SHP77 treated with DMSO at 0.1 percent for 48 hours (cell line): ENCODE measurements at regions not wholly inside any gene's neighbourhood (a gene's known extent, or its start where the extent isn't known, plus 50 kb on each side); places are given as distances from the start of the nearest gene placed in this dataset.
"Not testable (repeated sequence)": the region's sequence is repeated elsewhere in the genome, so short reads cannot be mapped to it uniquely, and the experiment has no call there.

Experiments used
- DNase-seq: peaks from one replicate; lab custom pipeline; 2025; lab: John Stamatoyannopoulos, UW

GRCh38 chrX:121172703-121173102 is 125.3 kb downstream of the GLUD2 start:
- DNase-seq = no peak

DNA sequence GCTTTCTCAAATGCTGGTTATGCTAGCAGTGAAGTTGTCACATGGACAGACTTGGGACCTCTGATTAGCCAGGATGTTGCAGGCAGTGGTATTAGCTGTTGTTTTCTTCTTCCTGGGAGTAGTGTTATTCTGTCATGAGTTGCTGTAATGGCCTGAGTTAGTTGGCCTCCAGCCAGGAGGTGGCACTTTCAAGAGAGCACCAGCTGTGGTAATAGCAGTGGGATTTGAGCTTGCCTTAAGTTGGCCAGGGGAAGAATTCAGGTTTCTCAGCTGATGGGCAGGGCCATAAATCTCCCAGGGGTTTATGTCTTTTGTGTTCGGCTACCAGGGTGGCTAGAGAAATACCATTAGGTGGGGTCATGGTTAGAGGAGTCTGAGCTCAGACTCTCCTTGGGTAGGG is 132.6 kb downstream of the GLUD2 start:
- no peak for DNase-seq

DNA sequence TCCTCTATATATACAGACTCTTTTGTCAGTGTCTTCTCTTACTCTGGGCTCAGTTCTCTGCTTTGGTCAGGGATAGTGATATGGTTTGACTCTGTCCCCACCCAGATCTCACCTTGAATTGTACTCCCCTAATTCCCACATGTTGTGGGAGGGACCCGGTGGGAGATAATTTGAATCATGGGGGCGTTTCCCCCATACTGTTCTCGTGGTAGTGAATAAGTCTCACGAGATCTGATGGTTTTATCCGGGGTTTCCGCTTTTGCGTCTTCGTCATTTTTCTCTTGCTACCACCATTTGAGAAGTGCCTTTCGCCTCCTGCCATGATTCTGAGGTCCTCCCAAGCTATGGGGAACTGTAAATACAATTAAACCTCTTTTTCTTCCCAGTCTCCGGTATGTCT is 144.4 kb downstream of the GLUD2 start:
- no peak for DNase-seq

GRCh38 chrX:121195719-121196118 is 148.3 kb downstream of the GLUD2 start:
- DNase-seq = no peak

DNA sequence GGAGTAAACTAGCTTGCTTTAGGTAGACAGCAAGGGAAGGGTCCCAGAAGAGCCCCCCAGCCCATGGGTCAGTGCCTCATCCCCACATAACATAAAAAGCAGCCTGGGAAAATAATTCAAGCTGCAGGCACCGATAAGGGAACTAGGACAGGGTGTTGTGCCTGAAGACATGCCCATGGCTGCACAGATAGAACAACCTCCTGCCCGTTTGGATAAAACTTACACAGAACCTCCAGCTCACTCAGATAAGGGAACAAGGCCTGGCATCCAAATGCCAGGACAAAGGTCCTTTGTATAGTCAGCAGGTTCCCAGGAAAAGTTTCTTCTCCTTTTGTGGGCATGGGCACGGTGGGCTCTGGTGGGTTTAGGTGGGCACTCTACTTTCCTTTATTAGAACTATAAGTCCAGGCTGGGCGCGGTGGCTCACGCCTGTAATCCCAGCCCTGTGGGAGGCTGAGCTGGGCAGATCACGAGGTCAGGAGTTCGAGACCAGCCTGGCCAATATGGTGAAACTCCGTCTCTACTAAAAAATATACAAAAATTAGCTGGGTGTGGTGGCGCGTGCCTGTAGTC is 149.5 kb downstream of the GLUD2 start:
- not testable (repeated sequence) for DNase-seq

DNA sequence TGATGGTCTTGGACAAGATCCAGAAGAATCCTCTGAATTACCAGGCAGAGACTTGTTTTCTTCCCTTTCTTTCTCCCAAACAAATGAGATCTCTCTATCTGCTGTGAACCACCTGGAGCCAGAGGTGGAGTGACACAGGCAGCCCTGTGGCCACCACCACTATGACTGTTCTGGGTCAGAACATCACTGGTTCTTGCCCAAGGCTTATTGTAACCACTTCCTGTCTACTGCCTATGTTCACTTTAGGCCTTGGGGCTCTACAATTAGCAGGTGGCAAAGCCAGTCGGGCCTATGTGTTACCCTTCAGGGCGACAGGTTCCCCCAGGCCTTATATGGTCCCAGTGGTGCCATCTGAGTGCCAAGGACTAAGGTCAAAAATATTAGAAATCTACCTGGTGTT is 161.2 kb downstream of the GLUD2 start:
- no peak for DNase-seq

DNA sequence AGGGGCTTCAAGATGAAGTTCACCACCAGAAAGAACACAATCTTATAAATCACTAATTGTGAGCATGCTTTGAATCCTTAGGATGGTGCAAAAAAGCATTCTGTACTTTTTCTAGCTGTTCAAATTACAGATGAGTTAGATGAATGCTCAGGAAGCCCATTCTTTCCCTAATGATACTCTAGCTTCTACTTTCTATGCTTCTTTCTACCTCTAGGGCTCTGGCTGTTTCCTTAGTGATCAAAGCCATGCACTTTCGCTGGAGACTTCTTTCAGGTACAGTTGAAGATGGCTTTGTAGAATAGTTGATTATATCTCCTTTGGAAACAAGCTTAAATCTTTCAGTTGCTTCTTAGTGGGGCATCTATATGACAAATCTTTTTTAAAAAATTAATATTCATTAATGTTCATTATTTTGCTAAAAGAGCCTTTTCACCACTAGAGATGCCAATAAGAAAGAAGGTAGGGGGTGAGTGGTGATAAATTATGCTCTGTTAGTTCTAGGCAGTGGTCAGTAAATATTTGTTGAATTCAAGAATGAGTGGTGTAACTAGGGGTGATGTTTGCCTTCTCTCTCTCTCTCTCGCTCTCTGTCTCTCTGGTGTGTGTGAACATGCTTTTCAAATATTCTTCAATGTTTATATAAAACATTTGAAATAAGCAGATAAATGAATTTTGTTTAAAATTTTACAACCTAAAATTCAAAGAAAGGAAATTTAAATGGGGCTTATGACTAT is 169.4 kb downstream of the GLUD2 start:
- DNase-seq = no peak

DNA sequence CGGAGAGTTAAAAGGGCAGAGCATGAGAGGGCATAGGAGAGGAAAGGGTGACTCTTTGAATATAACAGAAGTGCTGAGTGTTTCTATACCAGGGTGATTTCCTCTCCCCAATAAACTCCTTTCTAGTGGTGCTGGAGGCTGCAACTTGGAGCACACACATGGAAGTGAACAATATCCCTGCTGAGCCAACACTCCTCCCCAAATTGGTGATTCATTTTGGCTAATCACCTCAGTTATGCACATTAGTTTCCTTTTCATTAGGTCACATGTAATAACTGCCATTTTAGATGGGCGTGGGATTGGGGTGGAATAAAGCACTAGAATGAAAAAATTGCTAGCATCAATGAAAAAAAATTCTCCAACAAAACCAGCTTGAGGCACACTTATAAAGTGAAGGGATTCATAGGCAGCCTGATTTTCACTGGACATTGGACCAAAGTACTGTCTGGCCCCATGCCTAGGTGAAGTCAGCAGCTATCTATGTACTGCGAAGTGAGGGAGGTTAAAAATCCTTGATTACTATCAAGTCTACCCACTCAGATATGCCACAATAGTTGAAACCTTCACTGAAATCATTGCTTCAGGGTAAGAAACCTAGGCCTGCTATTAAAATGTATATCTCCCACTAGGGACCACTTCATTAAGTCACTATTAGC is 174.0 kb downstream of the GLUD2 start:
- no peak for DNase-seq

GRCh38 chrX:121227888-121228287 is 180.5 kb downstream of the GLUD2 start:
- DNase-seq = no peak

DNA sequence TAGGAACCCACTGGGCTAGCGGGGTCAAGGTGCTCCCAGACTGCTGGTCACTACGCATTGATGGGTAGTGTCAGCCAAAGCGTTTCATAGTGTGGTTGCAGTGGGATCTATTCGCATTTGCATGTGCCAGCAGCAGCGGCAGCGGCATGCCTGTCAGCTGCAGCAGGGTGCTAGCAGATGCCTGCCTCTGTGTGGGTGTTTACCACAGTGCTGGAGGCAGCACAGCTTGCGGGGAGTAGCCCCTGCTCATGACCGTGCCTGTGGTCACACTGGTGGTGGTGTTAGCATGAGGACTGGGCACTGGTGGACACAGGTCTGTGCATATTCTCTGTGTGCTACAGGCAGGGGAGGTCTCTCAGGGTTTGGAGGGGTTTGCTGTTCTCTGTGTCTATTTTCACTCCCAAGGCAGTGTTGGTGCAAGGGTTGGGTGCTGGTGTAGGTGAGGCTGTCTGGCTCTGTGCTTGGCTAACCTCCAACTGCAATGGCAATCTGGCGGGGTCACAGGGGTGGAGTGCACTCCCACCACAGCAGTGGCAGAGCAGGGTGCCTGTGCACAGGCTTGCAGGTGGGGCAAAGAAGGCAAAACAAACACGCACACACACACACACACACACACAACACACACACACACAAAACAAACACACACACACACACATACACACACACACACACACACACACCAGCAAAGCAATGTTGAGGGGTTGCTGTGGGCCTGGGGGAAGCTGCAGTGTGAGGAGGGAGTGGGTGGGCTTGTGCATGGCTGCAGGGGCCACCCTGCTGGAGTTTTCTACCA is 184.4 kb downstream of the GLUD2 start:
- no peak for DNase-seq

DNA sequence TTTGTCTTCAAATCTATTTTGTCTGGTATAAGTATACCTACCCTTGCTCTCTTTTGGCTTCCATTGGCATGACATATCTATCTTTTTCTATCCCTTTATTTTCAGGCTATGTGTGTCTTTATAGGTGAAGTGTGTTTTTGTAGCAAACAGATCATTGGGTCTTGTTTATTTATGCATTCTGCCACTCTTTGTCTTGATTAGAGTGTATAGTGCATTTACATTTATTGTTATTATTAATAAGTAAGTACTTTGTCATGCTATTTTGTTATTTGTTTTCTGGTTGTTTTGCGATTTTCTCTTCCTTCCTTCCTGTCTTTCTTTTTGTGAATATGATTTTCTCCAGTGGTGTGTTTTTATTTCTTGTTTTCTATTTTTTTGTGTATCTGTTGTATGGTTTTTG is 188.6 kb downstream of the GLUD2 start:
- no peak for DNase-seq

- DNase-seq = no peak
Measured at GRCh38 chrX:121238093-121238492, 190.7 kb downstream of the GLUD2 start.

DNA sequence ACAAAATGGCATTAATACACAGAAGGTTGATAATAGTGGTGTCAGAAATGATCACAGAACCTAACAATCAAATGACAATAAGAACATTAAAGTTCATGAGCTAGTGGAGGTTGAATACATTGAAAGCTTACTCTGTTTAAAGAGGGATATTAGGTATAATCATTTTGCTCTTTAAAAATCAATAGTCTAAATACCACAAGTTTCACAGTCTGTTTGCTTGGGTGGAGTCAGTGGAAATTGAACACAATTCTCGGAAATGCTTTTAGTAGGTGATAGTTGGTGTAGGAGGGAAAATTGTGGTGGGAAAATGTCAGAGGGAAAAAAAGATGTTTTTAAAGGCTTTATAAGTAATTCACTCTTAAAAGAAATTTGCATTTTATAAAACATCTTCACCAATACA is 197.1 kb downstream of the GLUD2 start:
- DNase-seq = no peak

- DNase-seq = no peak
Measured at GRCh38 chrX:121245763-121246162, 198.4 kb downstream of the GLUD2 start.

DNA sequence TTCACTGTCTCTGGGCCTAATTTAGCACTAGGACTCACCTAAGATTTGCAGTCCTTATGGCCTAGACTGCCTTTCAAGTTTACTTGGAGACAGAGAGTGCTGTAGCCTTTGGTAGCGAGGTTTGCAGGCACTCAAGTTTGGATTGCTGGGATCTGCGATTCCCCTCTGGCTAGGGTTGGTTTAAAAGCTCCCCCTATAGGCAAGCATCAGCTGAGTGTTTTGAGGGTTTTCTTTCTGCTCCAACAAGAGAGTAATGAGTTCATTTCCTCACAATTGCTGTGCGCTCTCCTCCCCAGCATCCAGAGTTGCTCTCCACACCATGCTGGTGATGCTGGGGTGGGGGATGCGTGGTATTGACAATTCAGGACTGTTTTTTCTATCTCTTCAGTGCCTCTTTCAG is 206.9 kb downstream of the GLUD2 start:
- no peak for DNase-seq

DNA sequence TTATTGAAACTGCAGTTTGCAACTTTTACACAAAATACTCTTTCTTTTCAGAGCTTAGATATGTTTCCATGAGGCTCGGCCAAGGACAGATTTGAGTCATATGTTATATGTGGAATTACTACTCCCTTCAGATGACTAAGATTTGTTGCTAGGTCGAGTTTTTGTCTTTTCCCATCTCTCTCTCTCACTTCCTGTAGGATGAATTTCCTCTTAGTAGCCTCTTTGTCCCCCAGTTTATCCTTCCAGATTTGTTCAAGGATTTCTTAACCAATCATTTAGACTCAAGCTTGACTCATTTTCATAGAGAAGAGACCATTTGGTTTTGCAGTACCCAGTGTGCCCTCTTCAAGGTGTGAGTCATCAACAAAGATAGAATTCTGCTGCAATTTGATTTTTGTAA is 209.2 kb downstream of the GLUD2 start:
- no peak for DNase-seq

GRCh38 chrX:121258545-121258944 is 211.1 kb downstream of the GLUD2 start:
- DNase-seq = no peak

- DNase-seq = no peak
Measured at GRCh38 chrX:121259170-121259569, 211.8 kb downstream of the GLUD2 start.

DNA sequence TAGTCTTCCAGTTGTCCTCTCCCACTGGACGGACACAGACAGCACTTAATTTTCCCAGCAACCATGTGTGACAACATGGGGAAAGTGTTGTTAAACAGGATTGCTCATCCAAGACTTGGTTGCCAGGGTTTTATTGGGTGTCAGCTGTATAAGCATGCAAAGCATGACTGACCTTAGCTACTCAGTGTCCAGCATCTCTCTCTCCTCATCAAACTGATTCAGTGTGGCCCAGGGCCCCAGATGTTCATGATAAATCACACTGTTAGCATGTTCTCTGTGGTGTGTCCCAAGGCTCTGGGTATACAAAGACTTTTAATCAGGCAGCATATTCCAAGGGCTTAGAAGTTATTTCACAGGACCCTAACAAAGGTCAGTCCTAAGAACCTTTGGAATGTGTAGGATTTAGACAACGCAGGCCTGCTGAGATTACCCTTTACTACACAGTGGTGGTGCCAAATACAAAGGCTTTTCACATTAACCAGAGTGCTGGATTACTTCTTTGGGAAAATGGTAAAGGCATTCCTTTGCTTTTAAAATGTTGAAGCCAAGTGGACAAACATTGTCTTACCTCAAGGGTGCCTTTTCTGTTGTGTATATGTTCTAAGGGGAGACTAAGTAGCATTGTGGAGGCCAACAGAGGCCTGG is 213.3 kb downstream of the GLUD2 start:
- no peak for DNase-seq

GRCh38 chrX:121283921-121284320 is 236.5 kb downstream of the GLUD2 start:
- DNase-seq = no peak

DNA sequence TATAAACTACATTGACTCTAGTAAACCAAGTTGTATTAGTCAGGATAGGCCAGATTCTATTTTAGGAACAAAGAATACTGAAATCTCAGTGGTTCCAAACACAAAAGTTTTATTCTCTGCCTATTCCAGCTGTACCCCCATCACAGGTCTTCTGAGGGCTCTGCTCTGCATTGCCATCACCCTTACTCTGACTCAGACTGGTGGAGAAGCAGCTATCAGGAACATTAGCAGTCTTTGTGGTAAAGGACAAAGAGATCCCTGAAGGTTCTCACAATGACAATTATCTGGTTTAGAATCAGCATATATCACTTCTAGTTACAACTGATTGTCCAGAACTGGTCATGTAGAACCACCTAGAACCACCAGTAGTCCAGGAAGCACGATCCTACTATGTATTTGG is 251.1 kb downstream of the GLUD2 start:
- DNase-seq = no peak

DNA sequence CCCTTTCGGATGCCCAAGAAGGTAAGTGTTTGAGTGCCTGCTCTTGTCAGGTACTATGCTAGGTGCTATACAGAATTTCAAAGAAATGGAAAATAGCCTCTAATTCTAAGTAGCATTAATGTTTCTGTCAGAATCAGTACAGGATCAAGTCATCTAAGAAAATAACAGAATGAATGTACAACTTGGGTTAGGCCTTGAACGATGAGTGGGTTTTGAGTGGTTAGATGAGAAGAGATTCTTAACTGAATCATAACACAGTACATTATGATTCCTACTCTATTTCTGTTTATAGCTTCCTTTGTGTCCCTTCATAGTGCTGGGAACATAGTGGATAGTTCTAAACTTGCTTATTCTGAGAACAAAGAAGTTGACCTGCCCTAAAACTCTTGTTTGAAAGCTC is 253.9 kb downstream of the GLUD2 start:
- DNase-seq = no peak
